ENCODE measurements at regions not wholly inside any gene's neighbourhood (a gene's known extent, or its start where the extent isn't known, plus 50 kb on each side); places are given as distances from the start of the nearest gene placed in this dataset.
A peak's percentile ranks its signal among the peaks of the same experiment; 100 is the strongest.

DNA sequence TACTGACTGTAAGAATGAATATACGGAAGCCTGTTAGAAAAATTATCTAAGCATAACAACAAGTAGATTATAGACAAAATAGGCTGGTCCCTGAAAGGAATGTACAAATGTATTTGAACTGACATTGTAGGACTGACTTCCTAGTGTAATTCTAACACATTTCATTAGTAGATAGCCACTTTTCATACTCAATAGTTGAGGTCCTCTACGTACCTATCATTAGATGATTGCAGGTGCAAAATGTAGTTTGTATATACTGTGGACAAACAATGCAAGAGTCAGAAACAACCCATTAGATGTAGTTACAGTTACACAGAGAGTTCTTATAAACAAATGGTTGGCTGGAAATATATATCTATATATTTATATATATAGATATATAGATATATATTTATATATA lies 402.3 kb upstream of the SLITRK6 start:
- no peak for DNase-seq (ENCODE audit: low spot score)

DNA sequence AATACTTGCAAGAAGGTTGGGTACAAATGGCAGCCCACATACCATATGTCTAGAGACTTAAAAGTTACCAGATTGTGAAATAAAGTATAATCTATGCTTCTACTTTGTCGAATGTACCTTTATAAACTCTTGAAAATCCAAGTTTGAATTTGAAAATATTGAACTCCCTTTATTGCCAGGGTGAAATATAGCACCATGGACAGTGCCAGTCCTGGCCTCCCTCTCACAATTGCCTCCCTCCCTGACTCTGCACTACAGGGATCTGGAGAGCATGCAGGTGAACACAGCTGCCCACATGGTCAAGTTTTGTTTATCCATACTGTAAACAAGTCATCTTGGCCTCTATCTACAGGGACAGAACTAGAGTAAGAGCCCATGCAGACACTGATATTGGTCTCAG lies 394.1 kb upstream of the SLITRK6 start:
- DNase-seq (ENCODE audit: low spot score), result no peak

- DNase-seq (ENCODE audit: low spot score), result no peak
Measured at GRCh38 chr13:86188170-86188569, 389.0 kb upstream of the SLITRK6 start.

DNA sequence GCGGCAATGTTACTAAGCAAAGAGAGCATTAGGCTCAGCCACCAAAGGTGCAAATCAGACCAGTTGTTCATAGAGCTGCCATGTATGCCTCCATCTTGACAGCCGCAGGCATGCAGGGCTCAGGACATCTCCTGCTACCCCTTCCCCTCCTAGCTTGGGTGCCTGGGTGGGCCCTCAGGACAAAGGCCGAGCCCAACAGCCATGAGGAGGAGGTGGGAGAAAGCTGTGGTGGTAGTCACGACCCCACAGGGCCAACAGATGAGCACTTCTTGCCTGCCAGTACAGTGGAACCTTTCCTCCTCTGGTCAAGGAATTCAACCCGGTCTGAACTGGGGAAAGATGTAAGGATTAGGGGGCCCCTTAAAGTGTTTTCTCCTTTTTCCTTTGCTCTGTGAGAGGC lies 386.4 kb upstream of the SLITRK6 start:
- no peak for DNase-seq (ENCODE audit: low spot score)

- DNase-seq (ENCODE audit: low spot score), result no peak
Measured at GRCh38 chr13:86185107-86185506, 385.9 kb upstream of the SLITRK6 start.

DNA sequence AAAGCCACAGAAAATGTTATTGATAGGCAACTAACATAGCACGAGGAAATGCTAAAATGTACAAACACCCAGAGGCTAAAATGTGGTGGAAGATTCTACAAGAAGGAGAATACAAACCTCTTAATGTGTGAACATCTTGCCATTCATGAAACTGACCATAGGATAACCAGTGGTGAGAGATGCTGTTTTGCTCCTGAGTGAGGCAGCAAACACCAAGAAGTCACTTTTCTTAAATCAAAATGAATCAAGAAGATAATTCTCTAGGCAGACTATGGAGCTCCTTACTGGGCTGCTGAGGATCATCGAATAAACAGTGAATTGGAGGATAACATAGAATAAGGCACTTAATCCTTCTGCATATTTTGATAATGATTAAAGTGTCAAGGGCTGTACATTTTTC lies 375.4 kb upstream of the SLITRK6 start:
- peak; percentile 0 for DNase-seq (ENCODE audit: low spot score)

GRCh38 chr13:86172961-86173360 lies 373.7 kb upstream of the SLITRK6 start:
- no peak for DNase-seq (ENCODE audit: low spot score)

- DNase-seq (ENCODE audit: low spot score), result no peak
Measured at GRCh38 chr13:86161257-86161656, 362.0 kb upstream of the SLITRK6 start.

- DNase-seq (ENCODE audit: low spot score), result no peak
Measured at GRCh38 chr13:86155756-86156155, 356.5 kb upstream of the SLITRK6 start.

DNA sequence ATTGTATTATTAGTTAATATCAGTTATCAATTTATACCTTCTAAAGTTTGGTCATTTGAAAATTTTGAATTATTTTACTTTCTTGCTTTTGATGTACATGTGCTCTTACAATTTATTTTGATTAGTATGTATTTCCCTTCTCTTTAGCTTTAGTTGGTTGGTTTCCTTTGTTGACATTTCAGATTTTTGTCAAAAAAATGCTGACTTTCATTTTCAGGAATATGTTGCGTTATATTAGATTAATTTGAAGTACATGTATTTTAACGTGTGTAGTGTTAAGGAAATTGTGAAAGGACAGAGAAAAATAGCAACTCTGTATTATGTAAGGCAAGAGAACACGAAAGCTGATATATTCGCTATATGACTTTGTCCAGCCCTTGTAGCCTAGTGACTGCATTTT lies 342.9 kb upstream of the SLITRK6 start:
- no peak for DNase-seq (ENCODE audit: low spot score)

DNA sequence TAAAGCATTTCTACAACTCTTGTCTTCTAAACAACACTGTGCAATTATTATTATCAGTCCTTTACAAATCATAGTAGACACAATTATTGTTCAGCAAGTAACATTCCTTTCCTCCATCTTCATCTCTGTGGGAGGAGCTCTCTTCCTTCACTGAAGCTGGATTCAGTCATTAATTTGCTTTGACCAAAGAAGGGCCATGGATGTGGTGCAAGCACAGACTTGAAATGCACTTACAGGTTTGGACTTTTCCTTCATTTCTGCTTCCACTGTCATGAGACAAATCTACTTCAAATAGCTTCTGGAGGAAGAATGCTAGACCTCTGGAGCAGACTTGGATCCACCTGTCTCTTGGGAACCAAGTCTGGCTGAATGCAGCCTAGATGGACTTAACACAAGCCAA lies 336.6 kb upstream of the SLITRK6 start:
- DNase-seq (ENCODE audit: low spot score), result no peak

DNA sequence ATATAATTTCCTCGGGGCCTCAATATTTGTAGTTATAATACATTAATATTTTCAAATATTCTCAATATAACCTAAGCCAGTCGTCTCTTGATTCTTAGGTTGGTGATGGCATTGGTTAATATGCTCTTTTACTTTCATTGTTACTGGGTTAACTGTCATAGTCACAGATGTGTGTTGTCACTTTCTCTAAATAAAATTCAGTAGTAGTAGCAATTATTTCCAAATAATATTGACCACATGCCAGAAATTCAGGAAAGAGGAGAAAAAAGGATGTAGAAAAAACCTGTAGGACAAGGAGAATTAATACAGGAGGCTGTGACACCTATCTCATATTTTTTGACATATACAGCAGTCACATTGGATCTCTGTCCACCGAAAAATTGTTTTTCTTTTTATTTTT lies 322.7 kb upstream of the SLITRK6 start:
- DNase-seq (ENCODE audit: low spot score), result no peak

GRCh38 chr13:86109107-86109506 lies 309.9 kb upstream of the SLITRK6 start:
- DNase-seq (ENCODE audit: low spot score), result no peak

DNA sequence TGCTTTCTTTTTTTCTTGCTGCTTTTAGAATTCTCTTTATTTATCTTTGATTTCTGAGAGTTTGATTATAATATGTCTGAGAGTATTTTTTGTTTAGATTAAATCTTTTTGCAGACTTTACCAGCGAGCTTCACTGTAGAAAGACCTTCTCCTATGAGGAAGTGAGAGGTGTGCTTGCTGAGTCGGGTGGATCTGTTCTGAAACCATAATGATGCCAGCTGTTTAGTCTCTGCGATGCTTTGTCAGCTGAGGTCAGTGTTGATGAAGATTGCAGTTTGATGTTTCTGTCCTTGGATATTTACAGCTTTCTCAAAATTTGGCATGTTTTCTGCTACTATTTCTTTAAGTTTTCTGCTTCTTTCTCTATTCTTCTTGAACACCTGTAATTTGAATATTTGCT lies 309.1 kb upstream of the SLITRK6 start:
- no peak for DNase-seq (ENCODE audit: low spot score)

- no peak for DNase-seq (ENCODE audit: low spot score)
Measured at GRCh38 chr13:86098511-86098910, 299.3 kb upstream of the SLITRK6 start.

DNA sequence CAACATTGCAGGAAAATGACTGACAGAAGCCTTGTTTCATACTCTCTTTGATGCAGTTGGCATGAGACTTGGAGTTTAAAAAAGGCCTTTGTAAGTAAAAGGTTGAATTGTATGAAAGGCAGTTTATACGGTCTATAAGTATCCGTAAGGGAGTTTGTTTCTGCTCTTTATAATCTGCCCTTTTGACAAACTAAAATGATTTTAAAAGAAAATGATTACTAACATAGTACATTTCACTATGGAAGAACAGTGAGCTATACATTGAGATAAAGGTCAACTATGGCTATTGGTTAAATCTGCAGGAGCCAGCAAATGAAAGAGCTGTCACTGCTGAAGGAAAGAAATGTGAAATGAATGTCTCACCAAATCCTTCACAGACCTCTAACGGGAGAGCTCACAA lies 296.1 kb upstream of the SLITRK6 start:
- DNase-seq (ENCODE audit: low spot score), result peak; percentile 45

DNA sequence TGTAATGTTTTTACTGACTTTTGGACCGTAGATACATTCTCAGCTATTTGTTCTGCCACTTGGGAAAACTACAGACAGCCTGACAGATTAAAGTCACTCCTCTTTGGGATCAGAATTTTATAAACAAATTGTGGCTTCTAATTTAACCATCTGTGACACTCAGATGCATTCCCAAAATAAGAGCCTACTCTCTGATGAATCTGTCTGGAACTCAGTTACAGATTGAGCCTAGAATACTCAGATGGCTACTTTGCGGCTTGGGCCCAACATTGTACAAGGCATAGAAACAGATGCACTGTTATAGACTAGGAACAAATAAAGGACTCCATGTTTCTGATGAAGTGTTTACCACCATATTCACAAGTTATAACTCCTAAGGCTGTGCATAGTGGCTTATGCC lies 291.0 kb upstream of the SLITRK6 start:
- no peak for DNase-seq (ENCODE audit: low spot score)

DNA sequence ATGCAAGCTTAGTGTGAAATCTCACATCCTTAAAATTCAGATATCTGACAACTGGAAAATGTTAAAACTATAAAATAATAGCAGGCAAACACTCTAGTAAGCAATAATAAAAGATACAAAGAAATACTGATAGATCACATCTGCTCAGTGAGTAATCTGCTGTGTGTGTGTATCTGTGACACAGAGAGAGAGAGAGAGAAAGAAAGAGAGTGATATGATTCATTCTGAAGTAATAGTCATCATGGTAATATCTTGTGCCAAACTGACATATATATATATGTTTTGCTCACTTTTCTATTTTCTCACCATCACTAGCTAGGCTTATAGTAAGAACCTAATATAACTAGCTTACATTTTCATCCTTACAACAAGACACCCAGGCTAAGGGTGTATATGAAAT lies 288.0 kb upstream of the SLITRK6 start:
- no peak for DNase-seq (ENCODE audit: low spot score)

DNA sequence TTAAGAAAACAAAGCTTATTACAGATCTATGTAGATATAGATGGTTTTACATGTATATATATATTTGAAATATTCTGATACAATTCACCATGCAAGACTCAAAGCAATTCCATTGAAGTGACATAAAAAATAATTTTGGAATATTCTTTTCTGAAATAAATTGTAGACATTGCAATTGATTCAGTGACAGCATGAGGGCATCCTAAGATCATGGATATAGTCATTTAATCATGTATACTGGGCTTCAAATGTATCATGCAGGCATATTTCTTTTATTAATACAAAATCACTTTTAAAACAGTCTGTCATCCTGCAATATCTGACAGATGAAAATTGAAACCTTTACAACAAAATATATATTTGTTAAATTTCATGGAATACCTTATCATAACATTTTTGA lies 286.7 kb upstream of the SLITRK6 start:
- DNase-seq (ENCODE audit: low spot score), result peak; percentile 5

DNA sequence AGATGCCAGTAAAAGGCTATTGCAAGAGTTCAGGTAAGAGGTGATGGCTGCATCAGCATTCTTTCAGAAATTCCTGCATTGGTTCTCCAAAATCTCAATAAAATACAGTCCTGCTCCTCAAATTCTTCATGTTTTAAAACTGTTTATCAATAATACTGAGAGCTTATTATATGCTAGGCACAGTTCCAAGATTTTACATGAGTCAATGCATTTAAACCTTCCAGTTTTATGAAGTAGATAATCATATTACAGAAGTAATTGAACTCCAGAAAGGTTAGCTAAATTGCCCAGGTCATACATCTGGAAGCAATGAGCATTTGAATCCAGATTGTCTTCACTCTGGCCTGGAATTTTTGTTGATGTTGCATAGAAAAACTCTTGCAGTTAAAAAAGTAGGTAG lies 282.9 kb upstream of the SLITRK6 start:
- no peak for DNase-seq (ENCODE audit: low spot score)

GRCh38 chr13:86080340-86080995 lies 281.2 kb upstream of the SLITRK6 start:
- no peak for DNase-seq (ENCODE audit: low spot score)

DNA sequence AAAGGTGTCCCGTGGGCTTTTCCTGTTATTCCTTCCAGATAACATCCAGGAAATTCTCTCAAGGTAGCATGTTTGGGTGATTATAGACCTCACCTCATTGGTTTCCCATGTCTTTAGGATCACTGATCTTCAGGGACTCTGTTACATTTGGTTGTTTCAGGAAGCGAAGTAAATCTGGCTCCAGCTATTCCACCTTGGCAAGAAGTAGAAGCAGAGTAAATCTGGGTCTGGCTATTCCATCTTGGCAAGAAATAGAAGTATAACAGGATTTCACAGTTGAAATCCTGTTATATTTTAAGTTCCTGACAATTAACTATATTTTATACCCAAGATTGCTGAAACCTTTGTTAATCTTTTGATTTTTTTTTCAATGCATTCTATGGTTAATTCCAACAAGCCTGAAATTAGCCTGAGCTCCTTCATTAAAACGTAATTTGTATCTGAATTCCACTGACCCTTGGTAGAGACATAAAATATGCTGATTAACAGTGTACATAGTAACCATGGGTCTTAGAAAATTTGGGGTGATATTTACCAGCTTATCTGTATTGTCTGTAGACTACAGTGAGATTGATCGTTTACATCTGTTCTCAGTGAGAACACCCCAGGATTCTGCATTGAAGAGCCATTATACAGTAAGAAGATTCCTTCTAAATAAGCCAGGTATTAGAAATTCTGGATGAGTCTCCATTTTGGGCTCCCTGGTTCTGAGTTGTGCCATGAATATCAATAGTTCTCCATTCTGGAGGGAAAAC lies 267.6 kb upstream of the SLITRK6 start:
- no peak for DNase-seq (ENCODE audit: low spot score)

GRCh38 chr13:86052141-86052540 lies 252.9 kb upstream of the SLITRK6 start:
- DNase-seq (ENCODE audit: low spot score), result no peak

All from COLO829 (cell line).